Esophagus squamous epithelium (tissue), 4 donors: ENCODE measurements at regions not wholly inside any gene's neighbourhood (a gene's known extent, or its start where the extent isn't known, plus 50 kb on each side); places are given as distances from the start of the nearest gene placed in this dataset.

Experiments
- CTCF ChIP-seq, 6 experiments: fragments of 450-650 bp in 4 of 6; fragments of 200-600 bp in 2 of 6; sonication (generic) in 2 of 6; IDR thresholded peaks; one replicate each; pipeline ENCODE4 v1.5.1; 2016 to 2019; ENCODE audit warnings: antibody characterized with exemption in 6 of 6, mild to moderate bottlenecking in 4 of 6, moderate library complexity in 4 of 6
- POLR2A ChIP-seq, 4 donors: fragments of 450-650 bp; IDR thresholded peaks; one replicate each; pipeline ENCODE4 v1.6.1; 2017; ENCODE audit warnings: antibody characterized with exemption in 4 of 4, mild to moderate bottlenecking in 4 of 4, moderate library complexity in 3 of 4

- TF ChIP-seq CTCF (IDR thresholded peaks at IDR 0.05) (no peak), POLR2A (IDR thresholded peaks at IDR 0.05) (no peak)
Observed at GRCh38 chr13:22961835-22962537, 218.8 kb upstream of the SGCG start.
